HG03103 (cell line): ENCODE measurements at regions not wholly inside any gene's neighbourhood (a gene's known extent, or its start where the extent isn't known, plus 50 kb on each side); places are given as distances from the start of the nearest gene placed in this dataset.

Experiments
- ATAC-seq: cut with Tn5 transposase; IDR thresholded peaks from one replicate; pipeline ENCODE4 v1.9.1; 2021; ENCODE audit warnings: low read depth; ENCODE audit not compliant: unreplicated experiment

- ATAC-seq = no peak
Observed at GRCh38 chr6:4510906-4511640, 265.1 kb upstream of the CDYL start.

- ATAC-seq = no peak
Observed at GRCh38 chr6:4510317-4510716, 265.9 kb upstream of the CDYL start.

- no peak for ATAC-seq
Observed at GRCh38 chr6:4509506-4509905, 266.7 kb upstream of the CDYL start.

GRCh38 chr6:4506792-4507191 lies 269.4 kb upstream of the CDYL start:
- ATAC-seq = no peak

DNA sequence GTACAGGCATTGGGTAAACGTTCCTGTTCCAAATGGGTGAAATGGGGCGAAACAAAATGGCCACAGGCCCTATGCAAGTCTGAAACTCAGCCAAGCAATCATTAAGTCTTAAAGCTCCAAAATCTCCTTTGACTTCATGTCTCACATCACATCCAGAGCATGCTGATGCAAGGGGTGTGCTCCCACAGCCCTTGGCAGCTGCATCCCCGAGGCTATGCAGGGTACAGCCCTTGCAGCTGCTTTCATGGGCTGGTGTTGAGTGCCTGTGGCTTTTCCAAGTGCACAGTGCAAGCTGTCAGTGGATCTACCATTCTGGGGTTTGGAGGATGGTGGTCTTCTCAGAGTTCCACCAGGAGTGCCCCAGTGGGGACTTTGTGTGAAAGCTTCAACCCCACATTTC lies 270.0 kb upstream of the CDYL start:
- ATAC-seq = no peak

DNA sequence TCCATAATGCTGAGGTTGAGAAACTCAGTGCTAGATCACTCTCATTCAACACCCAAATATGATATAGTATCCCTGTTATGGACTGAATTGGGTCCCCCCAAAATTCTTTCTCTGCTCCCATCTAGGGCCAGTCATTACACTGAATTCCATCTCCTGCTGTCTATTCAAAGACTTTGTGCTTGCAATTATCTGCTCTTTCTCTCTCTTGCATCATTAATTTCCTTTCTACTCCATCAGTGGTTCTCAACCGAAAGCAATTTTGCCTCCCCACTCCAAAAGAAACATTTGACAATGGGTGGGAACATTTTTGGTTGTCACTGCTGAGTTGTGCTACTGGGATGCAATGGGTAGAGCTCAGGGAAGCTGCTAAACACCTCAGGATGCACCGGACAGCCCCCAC lies 271.5 kb upstream of the CDYL start:
- no peak for ATAC-seq

- no peak for ATAC-seq
Observed at GRCh38 chr6:4503700-4504099, 272.5 kb upstream of the CDYL start.

DNA sequence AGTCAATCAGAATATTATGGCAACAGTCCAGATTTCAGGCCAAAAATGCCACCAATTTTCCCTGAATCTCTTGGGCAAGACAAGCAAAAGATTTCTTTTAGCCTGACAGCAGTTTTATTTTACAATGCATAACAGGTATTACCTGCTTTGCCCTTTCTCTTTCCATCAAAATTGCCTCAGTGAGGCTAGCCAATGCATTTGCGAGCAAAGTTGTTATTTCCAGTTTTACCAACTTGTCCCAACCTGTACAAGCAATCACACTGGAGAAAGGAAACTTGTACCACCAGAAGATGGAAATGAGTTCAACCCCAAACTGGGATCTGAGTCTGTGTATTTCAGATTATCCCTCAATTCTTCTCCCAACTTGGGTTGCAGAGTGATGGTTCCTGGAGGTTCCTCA lies 279.9 kb upstream of the CDYL start:
- ATAC-seq = no peak

- no peak for ATAC-seq
Observed at GRCh38 chr6:4491501-4492260, 284.5 kb upstream of the CDYL start.

GRCh38 chr6:4489538-4489937 lies 286.7 kb upstream of the CDYL start:
- ATAC-seq = no peak

DNA sequence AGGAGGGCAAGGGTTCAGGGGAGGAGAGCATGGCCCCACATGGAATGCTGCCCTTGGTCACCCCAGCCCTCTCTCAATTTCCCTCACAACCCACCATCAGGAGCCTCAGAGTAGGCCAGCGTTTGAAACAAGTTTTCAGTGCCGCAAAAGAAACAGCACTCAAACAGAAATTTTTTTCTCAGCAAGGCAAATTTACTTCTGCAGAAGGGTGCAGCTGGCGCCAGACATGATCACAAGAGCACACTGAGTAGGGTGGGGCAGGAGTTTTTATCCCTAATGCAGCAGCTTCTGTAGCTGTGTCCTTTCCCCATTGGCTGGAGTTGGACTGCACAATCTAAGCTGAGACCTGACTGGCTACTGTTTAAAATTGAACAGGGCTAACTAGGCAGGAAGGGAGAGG lies 287.8 kb upstream of the CDYL start:
- no peak for ATAC-seq

- no peak for ATAC-seq
Observed at GRCh38 chr6:4487538-4487937, 288.7 kb upstream of the CDYL start.

DNA sequence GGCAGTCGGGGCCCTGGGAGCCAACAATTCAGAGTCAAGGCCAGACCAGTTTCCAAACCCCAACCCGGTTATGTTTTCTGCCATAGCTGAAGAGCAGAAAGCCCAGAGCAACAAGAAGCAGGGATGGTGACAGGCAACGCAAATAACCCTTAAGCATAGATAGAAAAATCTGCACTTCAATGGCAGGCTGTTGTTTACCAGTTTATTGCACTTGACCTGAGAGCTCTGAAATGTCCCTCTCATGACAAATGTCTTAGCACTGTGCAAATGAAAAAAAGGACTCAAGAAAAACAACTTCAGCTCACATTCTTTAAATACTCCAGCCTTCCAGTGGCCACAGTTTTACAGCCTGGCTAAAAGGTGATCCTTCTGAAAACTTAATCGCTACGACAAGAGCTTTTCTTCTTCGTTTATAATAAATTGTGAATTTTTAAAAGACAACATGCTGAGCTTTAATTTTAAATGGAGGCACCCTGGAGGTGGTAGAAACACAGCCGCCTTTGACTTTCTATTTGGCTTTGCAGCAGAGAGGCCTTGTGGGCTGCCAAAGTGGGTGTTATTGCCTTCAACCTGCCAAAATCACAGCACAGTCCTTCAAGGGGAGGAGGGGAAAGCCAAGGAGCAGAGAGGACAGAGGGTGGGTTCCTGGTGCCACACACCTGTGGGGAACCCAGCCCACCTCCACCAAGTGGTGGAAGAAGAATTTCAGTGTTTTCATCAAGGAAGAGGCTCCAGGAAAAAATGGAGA lies 289.5 kb upstream of the CDYL start:
- no peak for ATAC-seq

DNA sequence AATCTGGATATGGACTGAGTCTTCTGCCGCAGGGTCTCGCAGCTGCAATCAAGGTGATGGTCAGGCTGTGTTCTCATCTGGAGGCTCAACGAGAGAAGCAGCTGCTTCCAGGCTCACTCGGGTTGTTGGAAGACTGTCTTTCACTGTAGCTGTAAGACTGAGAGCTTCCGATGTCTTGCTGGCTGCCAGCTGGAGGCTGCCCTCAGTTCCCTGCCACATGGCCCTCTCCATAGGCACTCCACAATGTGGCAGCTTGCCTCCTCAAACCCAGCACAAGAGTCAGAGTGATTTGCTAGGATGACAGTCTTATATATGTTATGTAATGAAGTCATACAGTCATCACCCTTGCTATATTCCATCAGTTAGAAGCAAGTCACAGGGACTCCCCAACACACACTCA lies 290.5 kb upstream of the CDYL start:
- no peak for ATAC-seq

GRCh38 chr6:4482461-4482860 lies 293.7 kb upstream of the CDYL start:
- no peak for ATAC-seq

DNA sequence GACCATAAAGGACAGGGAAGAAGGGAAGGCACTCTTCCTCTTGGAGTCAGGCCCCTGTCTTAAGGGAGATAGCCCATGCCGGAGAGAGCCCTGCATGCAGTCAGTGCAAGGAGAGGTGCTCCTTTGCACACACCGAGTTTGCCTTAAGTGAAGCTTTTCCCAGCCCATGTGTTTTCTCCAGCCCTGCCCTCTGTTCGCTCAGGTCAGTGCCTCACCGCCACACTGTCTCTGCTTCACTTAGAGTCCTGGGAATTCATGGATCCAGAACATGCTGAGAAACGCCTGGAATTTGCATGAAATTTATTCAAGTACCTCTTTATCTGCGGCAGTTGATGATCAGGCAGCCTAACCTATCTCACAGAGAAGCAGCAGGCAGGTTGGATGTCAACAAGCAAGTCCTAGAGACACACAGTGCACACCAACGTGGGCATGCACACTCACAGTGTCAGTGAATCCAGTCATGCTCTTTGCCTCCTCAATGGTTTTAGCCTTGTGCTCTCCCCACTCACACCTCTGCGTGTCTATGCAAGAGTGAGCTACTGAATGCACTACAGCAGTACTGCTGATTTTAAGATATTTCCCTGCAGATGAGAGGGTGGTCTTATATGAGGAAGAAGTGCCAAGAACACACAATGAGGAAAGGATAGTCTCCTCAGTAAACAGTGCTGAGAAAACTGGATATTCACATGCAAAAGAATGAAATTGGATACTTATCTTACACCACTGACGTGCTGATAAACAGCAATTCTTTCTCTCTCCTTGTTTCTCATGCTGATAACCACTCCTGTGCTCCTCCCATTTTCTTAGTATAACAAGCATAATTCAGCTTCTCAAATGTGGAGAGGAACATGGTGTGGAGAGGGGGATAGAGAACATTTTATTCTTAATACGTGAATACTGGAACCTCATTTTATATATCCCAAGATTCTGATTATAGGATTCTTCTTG lies 295.1 kb upstream of the CDYL start:
- ATAC-seq = no peak

GRCh38 chr6:4478098-4478497 lies 298.1 kb upstream of the CDYL start:
- no peak for ATAC-seq

DNA sequence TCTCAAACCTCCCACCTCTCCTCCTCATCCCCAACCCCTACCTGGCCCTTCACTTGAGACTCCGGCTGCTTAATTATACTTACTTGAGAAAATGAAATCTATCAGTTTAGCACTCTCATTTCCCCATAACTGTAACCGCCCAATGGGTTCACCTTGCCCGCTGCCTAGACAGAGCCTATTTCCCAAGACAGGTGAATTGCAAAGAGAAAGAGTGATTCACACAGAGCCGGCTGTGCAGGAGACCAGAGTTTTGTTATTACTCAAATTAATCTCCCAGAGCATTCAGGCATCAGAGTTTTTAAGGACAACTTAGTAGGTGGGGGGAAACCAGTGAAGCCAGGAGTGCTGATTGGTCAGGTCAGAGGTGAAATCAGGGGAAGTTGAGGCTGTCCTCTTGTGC lies 301.4 kb upstream of the CDYL start:
- no peak for ATAC-seq

DNA sequence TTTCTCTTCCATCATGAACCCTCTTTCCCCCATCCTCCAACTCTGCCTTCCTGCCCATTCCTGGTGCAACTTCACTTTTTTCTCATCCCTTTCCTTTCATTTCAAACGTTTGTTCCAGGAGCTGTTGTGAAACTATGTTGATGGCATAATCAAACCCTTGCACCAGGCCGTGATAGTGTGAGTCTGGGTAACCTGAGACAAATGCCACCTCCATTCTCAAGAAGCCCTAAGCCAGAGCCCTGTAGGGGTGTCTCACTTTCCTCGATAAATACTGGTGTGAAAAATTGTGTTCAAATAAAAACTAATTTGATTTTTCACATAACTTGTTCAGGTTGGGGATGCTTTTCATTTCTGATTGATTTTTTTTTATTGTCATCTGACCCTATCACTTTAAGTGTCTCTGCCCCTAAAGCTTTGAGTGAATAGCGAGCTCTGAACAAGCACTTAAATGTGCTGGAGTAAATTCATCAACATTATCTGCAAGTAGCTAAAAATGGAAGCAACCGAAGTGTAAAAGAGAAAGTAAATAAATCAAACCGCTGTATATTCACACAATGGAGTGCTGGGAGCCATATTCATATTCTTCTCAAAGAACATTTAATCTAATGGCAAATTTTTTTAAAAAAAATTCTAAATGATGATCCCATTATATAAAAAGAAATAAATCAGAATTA lies 303.1 kb upstream of the CDYL start:
- ATAC-seq = no peak

DNA sequence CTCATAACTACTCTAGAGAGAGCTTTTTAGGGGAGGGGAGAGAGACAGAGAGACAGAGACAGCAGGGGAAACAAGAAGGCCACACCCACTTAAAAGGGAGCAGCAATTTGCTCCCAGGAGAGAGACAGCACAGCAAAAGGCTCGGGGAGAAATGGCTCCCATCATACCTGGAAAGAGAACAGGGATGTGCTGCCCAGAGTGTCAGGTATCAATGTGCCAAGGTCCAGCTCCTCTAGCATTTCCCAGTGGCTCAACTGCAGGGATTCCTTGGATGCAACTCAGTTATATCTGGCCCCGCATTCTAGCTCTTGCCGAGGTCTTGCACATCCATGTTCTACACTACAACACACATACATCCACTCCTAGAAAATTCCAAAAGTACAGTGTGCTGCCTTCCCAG lies 304.0 kb upstream of the CDYL start:
- no peak for ATAC-seq
